Sigmoid colon (tissue), 4 donors: ENCODE measurements at regions not wholly inside any gene's neighbourhood (a gene's known extent, or its start where the extent isn't known, plus 50 kb on each side); places are given as distances from the start of the nearest gene placed in this dataset.

ENCODE experiments used
- CTCF ChIP-seq, 4 experiments: fragments of 450-650 bp in 3 of 4; fragments of 200-600 bp in 1 of 4; IDR thresholded peaks; one replicate each; pipeline ENCODE4 v1.5.1; 2016 to 2019; ENCODE audit warnings: antibody characterized with exemption in 4 of 4, mild to moderate bottlenecking in 3 of 4, moderate library complexity in 2 of 4
- EP300 ChIP-seq, 4 donors: sonication (generic); formaldehyde crosslinking; IDR thresholded peaks; one replicate each; pipeline ENCODE4 v1.6.1; 2017; ENCODE audit warnings: antibody characterized with exemption in 4 of 4
- POLR2A ChIP-seq, 2 donors: fragments of 450-650 bp; IDR thresholded peaks; one replicate each; pipeline ENCODE4 v1.6.1; 2016; ENCODE audit warnings: antibody characterized with exemption in 2 of 2, mild to moderate bottlenecking in 2 of 2, moderate library complexity in 2 of 2

- TF ChIP-seq CTCF (IDR thresholded peaks at IDR 0.05) (no peak), EP300 (IDR thresholded peaks at IDR 0.05) (no peak), POLR2A (IDR thresholded peaks at IDR 0.05) (no peak)
These were observed 135.2 kb upstream of the TUSC1 start for GRCh38 chr9:25813478-25813877.
